ENCODE measurements at regions not wholly inside any gene's neighbourhood (a gene's known extent, or its start where the extent isn't known, plus 50 kb on each side); places are given as distances from the start of the nearest gene placed in this dataset.

- no peak overlapping the region for H3K4me3 ChIP-seq (ENCODE audit: low read depth, low read length)
- no peak for TF ChIP-seq CTCF (IDR thresholded peaks at IDR 0.05; ENCODE audit: insufficient read depth, low read depth, low read length, missing control alignments)
- DNase-seq (ENCODE audit: low read depth) = no peak
Observed at GRCh38 chr18:71431171-71431570, 1113.0 kb downstream of the CBLN2 start.

GRCh38 chr18:71426441-71426840 lies 1117.7 kb downstream of the CBLN2 start:
- DNase-seq (ENCODE audit: low read depth) = no peak
- H3K4me3 ChIP-seq (ENCODE audit: low read depth, low read length) = no peak overlapping the region
- TF ChIP-seq CTCF (IDR thresholded peaks at IDR 0.05; ENCODE audit: insufficient read depth, low read depth, low read length, missing control alignments) = no peak

- no peak for DNase-seq (ENCODE audit: low read depth)
- no peak overlapping the region for H3K4me3 ChIP-seq (ENCODE audit: low read depth, low read length)
- no peak for TF ChIP-seq CTCF (IDR thresholded peaks at IDR 0.05; ENCODE audit: insufficient read depth, low read depth, low read length, missing control alignments)
Observed at GRCh38 chr18:71405169-71405809, 1116.4 kb downstream of the SOCS6 start.

- no peak overlapping the region for H3K4me3 ChIP-seq (ENCODE audit: low read depth, low read length)
- DNase-seq (ENCODE audit: low read depth) = no peak
- TF ChIP-seq CTCF (IDR thresholded peaks at IDR 0.05; ENCODE audit: insufficient read depth, low read depth, low read length, missing control alignments) = no peak
Observed at GRCh38 chr18:71403501-71403900, 1114.7 kb downstream of the SOCS6 start.

GRCh38 chr18:71398531-71398930 lies 1109.7 kb downstream of the SOCS6 start:
- no peak for TF ChIP-seq CTCF (IDR thresholded peaks at IDR 0.05; ENCODE audit: insufficient read depth, low read depth, low read length, missing control alignments)
- H3K4me3 ChIP-seq (ENCODE audit: low read depth, low read length) = no peak overlapping the region
- no peak for DNase-seq (ENCODE audit: low read depth)

GRCh38 chr18:71388148-71388547 lies 1099.3 kb downstream of the SOCS6 start:
- DNase-seq (ENCODE audit: low read depth) = no peak
- no peak for TF ChIP-seq CTCF (IDR thresholded peaks at IDR 0.05; ENCODE audit: insufficient read depth, low read depth, low read length, missing control alignments)
- no peak overlapping the region for H3K4me3 ChIP-seq (ENCODE audit: low read depth, low read length)

All from GM12865 (cell line).